ENCODE measurements at regions not wholly inside any gene's neighbourhood (a gene's known extent, or its start where the extent isn't known, plus 50 kb on each side); places are given as distances from the start of the nearest gene placed in this dataset.
"Not testable (repeated sequence)": the region's sequence is repeated elsewhere in the genome, so short reads cannot be mapped to it uniquely, and the experiment has no call there.

GRCh38 chr20:16828666-16829305, 80.6 kb downstream of the OTOR start:
- H3K36me3 Mint-ChIP-seq (ENCODE audit: insufficient read depth in 1 of 3, low read depth in 3 of 3), result peaks cover 0 to 10% (median 6%) of the 10 kb centered on the region in 3 experiments; a peak in 3 of 7 replicates
- Histone ChIP-seq H3K27ac (ENCODE audit: insufficient read length, low read depth, low read length) (no peak overlapping the region), H3K4me2 (ENCODE audit: insufficient read depth, insufficient read length, low read length) (no peak overlapping the region), H2BK15ac (ENCODE audit: low read depth, low read length) (no peak overlapping the region), H3K9ac (ENCODE audit: extremely low read depth, insufficient read length, low read length) (no peak overlapping the region), H2BK120ac (ENCODE audit: low read depth, low read length, poor library complexity, severe bottlenecking) (no peak overlapping the region), H2BK12ac (ENCODE audit: insufficient read length, low read depth, low read length) (no peak overlapping the region), H2AFZ (ENCODE audit: low read length) (no peak overlapping the region), H3K18ac (ENCODE audit: insufficient read length, low read depth, low read length) (no peak overlapping the region), H3K9me3 (ENCODE audit: control insufficient read depth, low read depth, low read length) (no peaks in the 10 kb centered on the region), H3K23me2 (ENCODE audit: insufficient read length, low read depth, low read length, poor library complexity, severe bottlenecking) (no peaks in the 10 kb centered on the region), H3K4me1 (ENCODE audit: insufficient read depth, low read length) (no peaks in the 10 kb centered on the region), H4K20me1 (ENCODE audit: control insufficient read depth, insufficient read depth, insufficient read length) (no peaks in the 10 kb centered on the region), H3K79me2 (ENCODE audit: insufficient read depth, low read length) (no peaks in the 10 kb centered on the region), H4K8ac (replicated peaks; ENCODE audit: insufficient read length, low read depth, low read length) (no peak overlapping the region), H3K79me1 (ENCODE audit: insufficient read depth, low read depth, low read length, poor library complexity, severe bottlenecking) (no peaks in the 10 kb centered on the region), H2BK20ac (ENCODE audit: low read depth, low read length, poor library complexity, severe bottlenecking) (no peak overlapping the region), H3K23ac (ENCODE audit: insufficient read length, low read depth, low read length) (no peak overlapping the region), H3K27me3 (ENCODE audit: insufficient read depth, low read length) (no peaks in the 10 kb centered on the region), H2BK5ac (ENCODE audit: insufficient read length, low read length) (no peak overlapping the region), H3K14ac (ENCODE audit: insufficient read depth, low read length) (no peak overlapping the region), H3K56ac (ENCODE audit: insufficient read length, low read depth, low read length) (no peak overlapping the region), H3K4ac (ENCODE audit: low read depth, low read length) (no peak overlapping the region), H2AK5ac (ENCODE audit: insufficient read length, low read length) (no peak overlapping the region), H4K91ac (ENCODE audit: insufficient read length, low read depth, low read length) (no peak overlapping the region), H4K5ac (ENCODE audit: insufficient read length, low read depth, low read length) (no peak overlapping the region), H3T11ph (ENCODE audit: low read length) (no peak overlapping the region)
- no peak for DNase-seq
- H3K9me3 Mint-ChIP-seq, result peaks cover 13% of the 10 kb centered on the region in 2 experiments; a peak in 4 of 5 replicates
- no CpG with 5 or more reads among the region's 4 CpGs for WGBS (ENCODE audit: extremely low coverage, insufficient read length, low lambda C conversion rate)
- H3K27me3 Mint-ChIP-seq (ENCODE audit: low read depth), result no peaks in the 10 kb centered on the region
- peaks cover 2 to 3% of the 10 kb centered on the region in 2 experiments; a peak in 1 of 4 replicates for H3K4me1 Mint-ChIP-seq
- TF ChIP-seq CTCF (conservative IDR thresholded peaks at IDR 0.05), result no peak
- no peak overlapping the region; a peak in 1 of 7 replicates for H3K27ac Mint-ChIP-seq
- no peak overlapping the region for H3K4me3 Mint-ChIP-seq

GRCh38 chr20:16835690-16836089, 87.5 kb downstream of the OTOR start:
- H2BK15ac ChIP-seq (ENCODE audit: low read depth, low read length); H3K18ac ChIP-seq (ENCODE audit: insufficient read length, low read depth, low read length); H2BK5ac ChIP-seq (ENCODE audit: insufficient read length, low read length); H2BK120ac ChIP-seq (ENCODE audit: low read depth, low read length, poor library complexity, severe bottlenecking); H2BK20ac ChIP-seq (ENCODE audit: low read depth, low read length, poor library complexity, severe bottlenecking); H3K4ac ChIP-seq (ENCODE audit: low read depth, low read length); H2BK12ac ChIP-seq (ENCODE audit: insufficient read length, low read depth, low read length); H3K14ac ChIP-seq (ENCODE audit: insufficient read depth, low read length); H3K27ac ChIP-seq (ENCODE audit: insufficient read length, low read depth, low read length); H4K8ac ChIP-seq (replicated peaks; ENCODE audit: insufficient read length, low read depth, low read length); H3K27me3 Mint-ChIP-seq (ENCODE audit: low read depth); H3K36me3 Mint-ChIP-seq (ENCODE audit: insufficient read depth in 1 of 3, low read depth in 3 of 3); H4K20me1 ChIP-seq (ENCODE audit: control insufficient read depth, insufficient read depth, insufficient read length); H4K91ac ChIP-seq (ENCODE audit: insufficient read length, low read depth, low read length); H3K23ac ChIP-seq (ENCODE audit: insufficient read length, low read depth, low read length); H3K4me2 ChIP-seq (ENCODE audit: insufficient read depth, insufficient read length, low read length); H3K9me3 ChIP-seq (ENCODE audit: control insufficient read depth, low read depth, low read length); H3K9ac ChIP-seq (ENCODE audit: extremely low read depth, insufficient read length, low read length); H3K9me3 Mint-ChIP-seq; H3K23me2 ChIP-seq (ENCODE audit: insufficient read length, low read depth, low read length, poor library complexity, severe bottlenecking); DNase-seq; H2AFZ ChIP-seq (ENCODE audit: low read length); H3K56ac ChIP-seq (ENCODE audit: insufficient read length, low read depth, low read length); H3K4me1 Mint-ChIP-seq; H3K27me3 ChIP-seq (ENCODE audit: insufficient read depth, low read length); H4K5ac ChIP-seq (ENCODE audit: insufficient read length, low read depth, low read length); H3K79me1 ChIP-seq (ENCODE audit: insufficient read depth, low read depth, low read length, poor library complexity, severe bottlenecking); H3T11ph ChIP-seq (ENCODE audit: low read length); H2AK5ac ChIP-seq (ENCODE audit: insufficient read length, low read length); H3K27ac Mint-ChIP-seq; H3K79me2 ChIP-seq (ENCODE audit: insufficient read depth, low read length); H3K4me1 ChIP-seq (ENCODE audit: insufficient read depth, low read length); H3K4me3 Mint-ChIP-seq: not testable (repeated sequence)

All from H9 (cell line).